ENCODE measurements at regions not wholly inside any gene's neighbourhood (a gene's known extent, or its start where the extent isn't known, plus 50 kb on each side); places are given as distances from the start of the nearest gene placed in this dataset.
"Not testable (repeated sequence)": the region's sequence is repeated elsewhere in the genome, so short reads cannot be mapped to it uniquely, and the experiment has no call there.

- Histone ChIP-seq H3K9me3 (peaks cover 0 to 4% (median 0%) of the 10 kb centered on the region in 12 donors), H3K27me3 (peaks cover 0 to 5% (median 0%) of the 10 kb centered on the region in 9 donors), H3K36me3 (no peaks in the 10 kb centered on the region), H3K4me3 (no peak overlapping the region), H3K4me1 (peaks cover 0 to 5% (median 0%) of the 10 kb centered on the region in 12 donors), H3K27ac (no peak overlapping the region)
- no peak for TF ChIP-seq POLR2A (IDR thresholded peaks at IDR 0.05)
- 38 to 54% (median 45%) methylated on average over 11 of the region's 11 CpGs for WGBS, 4 donors
- intact Hi-C loops (cut with DNase I) = no loop called here
- ATAC-seq = no peak
- DNase-seq = no peak
Observed at GRCh38 chr19:28297586-28298157, 915.3 kb downstream of the UQCRFS1 start.

- ATAC-seq (no peak), DNase-seq (no peak)
- Histone ChIP-seq H3K27ac (no peak overlapping the region), H3K27me3 (peaks cover 0 to 5% (median 0%) of the 10 kb centered on the region in 9 donors), H3K9me3 (peaks cover 0 to 4% (median 0%) of the 10 kb centered on the region in 12 donors), H3K4me3 (no peak overlapping the region), H3K4me1 (peaks cover 0 to 5% (median 0%) of the 10 kb centered on the region in 12 donors), H3K36me3 (no peaks in the 10 kb centered on the region)
- intact Hi-C loops (cut with DNase I) = no loop called here
- WGBS, 4 donors = 76 to 85% (median 78%) methylated on average over 2 of the region's 2 CpGs
- no peak for TF ChIP-seq POLR2A (IDR thresholded peaks at IDR 0.05)
- no peak for TF ChIP-seq CTCF (IDR thresholded peaks at IDR 0.05)
Observed at GRCh38 chr19:28297036-28297435, 915.9 kb downstream of the UQCRFS1 start.

- intact Hi-C loops (cut with DNase I) = no loop called here
- peaks cover 0 to 5% (median 0%) of the 10 kb centered on the region in 12 donors for H3K4me1 ChIP-seq
- H3K27ac ChIP-seq = no peak overlapping the region
- no peaks in the 10 kb centered on the region for H3K36me3 ChIP-seq
- DNase-seq (no peak), ATAC-seq (no peak)
- TF ChIP-seq POLR2A (IDR thresholded peaks at IDR 0.05) = no peak
- TF ChIP-seq CTCF (IDR thresholded peaks at IDR 0.05) = no peak
- H3K27me3 ChIP-seq = peaks cover 0 to 5% (median 0%) of the 10 kb centered on the region in 9 donors
- H3K4me3 ChIP-seq = no peak overlapping the region
- peaks cover 0 to 4% (median 0%) of the 10 kb centered on the region in 12 donors for H3K9me3 ChIP-seq
- WGBS, 4 donors = 82 to 88% (median 84%) methylated on average over 4 of the region's 4 CpGs
Observed at GRCh38 chr19:28296506-28296905, 916.4 kb downstream of the UQCRFS1 start.

- WGBS, 4 donors = 92 to 98% (median 95%) methylated on average over 1 of the region's 1 CpG
Observed at GRCh38 chr19:28294975-28295374, 918.0 kb downstream of the UQCRFS1 start.

GRCh38 chr19:28294395-28294794 lies 918.6 kb downstream of the UQCRFS1 start:
- H3K9me3 ChIP-seq = peaks cover 0 to 4% (median 0%) of the 10 kb centered on the region in 12 donors
- intact Hi-C loops (cut with DNase I) = no loop called here
- peak in 2 of 5 donors; percentile 30 to 36 for DNase-seq
- WGBS, 4 donors = 28 to 49% (median 41%) methylated on average over 6 of the region's 6 CpGs
- no peak for TF ChIP-seq POLR2A (IDR thresholded peaks at IDR 0.05)
- no peak for TF ChIP-seq CTCF (IDR thresholded peaks at IDR 0.05)
- H3K4me3 ChIP-seq = no peak overlapping the region
- H3K27me3 ChIP-seq = no peaks in the 10 kb centered on the region
- peak; percentile 62 to 76 (median 70) for ATAC-seq
- peaks cover 0 to 7% (median 0%) of the 10 kb centered on the region in 12 donors for H3K4me1 ChIP-seq
- no peaks in the 10 kb centered on the region for H3K36me3 ChIP-seq
- peak overlapping the region in 1 of 12 donors; percentile 42 for H3K27ac ChIP-seq

More at GRCh38 chr19:28294975-28295374, 918.0 kb downstream of the UQCRFS1 start:
- ATAC-seq; H3K27me3 ChIP-seq; H3K27ac ChIP-seq; H3K4me1 ChIP-seq; H3K36me3 ChIP-seq; intact Hi-C loops (cut with DNase I); H3K9me3 ChIP-seq; DNase-seq; H3K4me3 ChIP-seq: not testable (repeated sequence)

Data from heart left ventricle (tissue), 16 donors.